ENCODE measurements at regions not wholly inside any gene's neighbourhood (a gene's known extent, or its start where the extent isn't known, plus 50 kb on each side); places are given as distances from the start of the nearest gene placed in this dataset.

DNA sequence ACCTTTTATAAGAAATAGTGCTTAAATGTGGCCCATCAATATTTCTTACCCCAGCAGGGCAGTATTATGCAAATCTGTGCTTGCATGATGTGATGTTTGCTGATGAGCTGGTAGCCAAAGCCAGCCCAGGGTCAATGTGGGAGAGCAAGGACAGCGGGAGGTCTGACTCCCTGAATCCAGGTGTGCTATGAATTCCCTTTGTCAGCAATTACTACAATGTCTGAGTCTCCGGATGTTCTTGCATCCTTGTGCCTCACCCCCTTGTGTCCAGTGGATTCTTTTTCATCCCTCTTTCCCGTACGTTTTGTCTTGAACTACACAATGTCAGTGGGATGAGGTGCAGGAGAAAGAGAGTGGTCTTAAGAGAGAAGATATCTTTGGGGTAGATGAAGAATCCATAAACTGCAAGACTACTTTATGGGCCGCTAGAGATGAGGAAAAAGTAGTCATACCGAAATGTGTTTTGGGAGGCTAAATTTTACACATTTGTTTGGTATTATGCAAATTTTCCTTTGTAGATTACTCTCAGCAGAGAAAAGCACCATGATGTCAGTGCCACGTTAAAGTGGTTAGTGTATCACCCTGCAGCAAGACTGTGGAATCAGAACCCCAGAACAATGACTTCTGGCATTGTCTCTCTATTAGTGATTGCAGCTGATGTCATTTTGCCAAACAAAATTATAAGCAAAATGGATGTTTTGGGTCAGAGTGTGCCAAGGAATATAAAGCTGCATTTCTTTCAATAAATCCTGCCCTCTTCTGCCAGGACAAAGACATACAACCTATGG is 53.5 kb upstream of the TSHZ3 start:
- DNase-seq (ENCODE audit: low read depth), result no peak

GRCh38 chr19:31406106-31406505 is 56.9 kb upstream of the TSHZ3 start:
- DNase-seq (ENCODE audit: low read depth), result no peak

- peak; percentile 9 for DNase-seq (ENCODE audit: low read depth)
Observed at GRCh38 chr19:31408460-31409124, 59.4 kb upstream of the TSHZ3 start.

DNA sequence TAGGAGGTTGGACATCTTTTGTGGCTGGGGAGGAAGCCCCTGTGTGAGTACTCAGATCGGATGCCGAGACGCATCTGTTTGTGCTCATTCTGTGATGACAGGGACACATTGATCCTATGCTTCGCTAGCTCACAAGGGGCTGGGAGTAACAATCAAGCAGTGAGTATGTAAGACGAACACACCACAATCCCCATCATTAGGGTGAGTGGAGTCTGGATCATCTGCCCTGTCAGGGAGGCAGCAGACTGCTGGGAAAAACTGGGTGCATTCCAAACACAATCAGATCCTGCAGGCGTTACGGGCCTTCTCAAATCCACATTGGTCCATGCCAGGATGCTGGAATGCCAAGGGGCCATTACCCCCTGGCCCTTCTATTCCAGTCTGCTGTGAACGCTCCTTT is 64.1 kb upstream of the TSHZ3 start:
- DNase-seq (ENCODE audit: low read depth), result no peak

GRCh38 chr19:31415322-31415721 is 66.1 kb upstream of the TSHZ3 start:
- no peak for DNase-seq (ENCODE audit: low read depth)

- DNase-seq (ENCODE audit: low read depth), result no peak
Observed at GRCh38 chr19:31416548-31416947, 67.3 kb upstream of the TSHZ3 start.

DNA sequence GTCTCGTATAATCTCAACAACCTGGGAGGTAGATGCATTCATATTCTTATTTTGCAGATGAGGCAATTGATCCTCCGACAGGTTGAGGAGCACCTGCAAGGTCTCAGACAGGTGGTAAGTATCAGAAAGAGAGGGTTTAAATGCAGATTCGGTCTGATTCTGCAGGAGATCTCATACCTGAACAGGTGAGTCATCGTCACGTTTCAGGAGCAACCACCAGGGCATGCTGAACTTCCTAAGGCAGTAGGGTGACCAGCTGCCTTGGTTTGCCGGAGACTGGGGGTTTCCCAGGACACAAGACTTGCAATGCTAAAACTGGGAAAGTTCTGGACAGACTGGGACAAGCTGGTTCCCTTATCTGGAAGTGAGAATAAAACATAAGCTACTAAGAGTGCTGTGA is 68.8 kb upstream of the TSHZ3 start:
- no peak for DNase-seq (ENCODE audit: low read depth)

- DNase-seq (ENCODE audit: low read depth), result no peak
Observed at GRCh38 chr19:31418692-31419430, 69.6 kb upstream of the TSHZ3 start.

GRCh38 chr19:31419871-31420445 is 70.7 kb upstream of the TSHZ3 start:
- DNase-seq (ENCODE audit: low read depth), result no peak

DNA sequence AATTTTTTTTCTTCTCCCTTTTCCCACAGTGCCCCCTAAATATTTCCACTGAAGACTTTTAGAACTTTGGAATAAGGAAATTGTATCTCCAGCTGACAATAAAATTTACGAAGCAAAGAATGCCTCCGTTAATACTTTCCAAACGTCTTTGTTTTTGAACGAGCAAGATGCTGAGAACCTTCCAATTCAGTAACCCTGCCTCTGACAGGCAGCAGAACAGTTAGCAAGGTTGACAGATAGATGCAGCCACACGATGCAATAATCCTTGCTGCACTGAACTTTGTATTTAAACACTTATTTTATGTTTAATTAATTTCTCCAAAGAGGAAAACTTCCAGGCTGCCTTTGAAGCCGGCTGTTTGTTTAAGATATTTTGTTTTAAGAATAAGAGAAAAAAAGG is 71.8 kb upstream of the TSHZ3 start:
- DNase-seq (ENCODE audit: low read depth), result no peak

DNA sequence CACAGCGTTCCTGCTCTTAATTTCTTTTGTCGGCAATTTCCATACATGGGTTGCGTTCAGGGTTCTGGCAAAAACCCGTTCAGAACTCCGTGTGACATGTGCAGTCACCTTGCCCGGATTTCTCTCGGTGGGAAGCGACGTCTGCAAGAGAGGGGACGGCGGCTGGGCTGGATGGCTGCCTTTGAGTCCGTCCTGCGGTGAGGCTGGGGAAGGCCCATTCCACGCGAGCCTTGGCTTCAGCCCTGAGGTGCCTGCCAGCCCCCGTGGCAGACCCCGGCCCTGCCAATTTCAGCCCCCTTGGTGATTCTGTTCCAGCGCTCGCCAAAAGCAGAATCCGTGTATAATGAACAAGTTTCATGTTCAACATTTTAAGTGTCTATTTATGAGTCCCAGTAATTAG is 72.6 kb upstream of the TSHZ3 start:
- DNase-seq (ENCODE audit: low read depth), result no peak

- DNase-seq (ENCODE audit: low read depth), result no peak
Observed at GRCh38 chr19:31423896-31424295, 74.7 kb upstream of the TSHZ3 start.

GRCh38 chr19:31424861-31425620 is 75.8 kb upstream of the TSHZ3 start:
- DNase-seq (ENCODE audit: low read depth), result no peak

- DNase-seq (ENCODE audit: low read depth), result no peak
Observed at GRCh38 chr19:31427857-31428256, 78.6 kb upstream of the TSHZ3 start.

DNA sequence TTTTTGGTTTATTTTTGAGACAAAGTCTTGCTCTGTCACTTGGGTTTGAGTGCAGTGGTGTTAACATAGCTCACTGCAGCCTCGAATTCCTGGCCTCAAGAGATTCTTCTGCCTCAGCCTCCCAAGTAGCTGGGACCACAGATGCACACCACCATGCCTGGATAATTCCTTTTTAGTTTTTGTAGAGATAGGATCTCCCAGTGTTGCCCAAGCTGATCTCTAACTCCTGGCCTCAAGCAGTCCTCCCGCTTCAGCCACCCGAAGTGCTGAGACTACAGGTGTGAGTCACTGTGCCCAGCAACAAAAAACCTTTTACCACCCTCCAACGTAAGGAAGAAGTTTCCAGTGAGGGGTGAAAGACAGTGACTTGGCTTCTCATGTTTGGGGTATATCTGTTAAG is 81.1 kb upstream of the TSHZ3 start:
- DNase-seq (ENCODE audit: low read depth), result no peak

DNA sequence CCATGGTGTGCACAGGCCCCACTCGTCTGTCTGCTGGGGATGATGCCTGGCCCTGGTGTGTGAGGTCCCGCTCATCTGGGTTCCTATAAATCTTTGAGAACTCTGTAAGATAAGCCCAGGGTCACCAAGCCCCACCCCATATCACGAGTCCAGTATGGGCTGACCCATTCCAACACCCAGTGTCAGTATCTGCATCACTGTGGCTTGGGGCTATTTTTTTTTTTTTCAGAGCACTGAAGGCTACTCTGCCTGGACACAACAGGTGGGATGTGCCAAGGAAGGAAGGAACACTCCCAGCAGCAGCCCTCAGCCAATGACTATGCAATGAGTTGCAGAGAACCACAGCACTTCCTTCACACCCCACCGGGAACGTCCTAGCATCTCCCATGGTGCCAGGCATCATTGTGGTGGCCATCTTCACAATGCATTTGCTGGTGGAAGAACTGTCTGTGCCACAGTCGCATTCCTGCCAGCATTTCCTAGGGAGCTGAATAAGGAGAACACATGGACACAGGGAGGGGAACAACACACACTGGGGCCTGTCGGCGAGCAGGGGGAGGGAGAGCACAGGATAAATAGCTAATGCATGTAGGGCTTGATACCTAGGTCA is 83.1 kb upstream of the TSHZ3 start:
- DNase-seq (ENCODE audit: low read depth), result no peak

- DNase-seq (ENCODE audit: low read depth), result no peak
Observed at GRCh38 chr19:31436121-31436776, 87.0 kb upstream of the TSHZ3 start.

DNA sequence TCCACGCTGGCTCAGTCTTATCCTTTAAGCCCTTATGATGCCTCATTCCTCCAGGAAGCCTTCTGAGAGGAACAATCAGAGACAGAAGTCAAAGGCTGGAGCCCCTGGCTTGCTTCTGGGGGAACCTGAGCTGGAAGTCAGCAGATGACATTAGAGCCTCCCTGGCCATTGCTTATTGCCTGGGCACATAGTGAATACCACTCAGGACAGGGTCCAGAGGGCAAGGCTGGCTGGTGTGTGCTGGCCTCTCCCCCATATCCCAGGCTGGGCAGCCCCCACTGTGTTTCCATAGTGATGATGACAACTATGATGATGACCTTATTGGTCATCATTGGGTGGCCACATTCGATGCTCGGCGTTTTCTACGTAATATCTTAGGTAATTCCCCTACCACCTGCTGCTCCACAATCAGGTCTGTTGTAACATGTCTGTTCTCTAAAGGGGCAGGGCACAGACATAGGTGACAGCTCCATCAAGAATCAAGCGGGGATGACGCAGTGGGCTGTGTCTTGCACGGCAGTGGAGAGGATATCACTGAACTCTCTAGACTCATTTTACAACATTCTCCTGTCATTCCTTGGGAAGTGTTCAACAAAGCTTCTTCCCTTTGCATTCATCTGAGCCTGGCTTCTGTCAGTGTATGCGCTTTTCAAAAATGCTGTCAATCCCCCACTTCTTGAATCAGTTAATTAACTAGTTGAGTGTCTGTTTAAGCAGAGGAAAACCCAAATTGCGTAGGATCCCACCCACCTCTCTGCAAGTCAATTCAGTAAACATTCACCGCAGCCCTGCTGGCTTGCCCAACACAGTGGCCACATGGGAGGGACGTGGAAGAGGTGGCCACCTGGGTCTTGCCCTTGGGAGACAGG is 89.4 kb upstream of the TSHZ3 start:
- DNase-seq (ENCODE audit: low read depth), result no peak

GRCh38 chr19:31439270-31439573 is 90.0 kb upstream of the TSHZ3 start:
- no peak for DNase-seq (ENCODE audit: low read depth)

DNA sequence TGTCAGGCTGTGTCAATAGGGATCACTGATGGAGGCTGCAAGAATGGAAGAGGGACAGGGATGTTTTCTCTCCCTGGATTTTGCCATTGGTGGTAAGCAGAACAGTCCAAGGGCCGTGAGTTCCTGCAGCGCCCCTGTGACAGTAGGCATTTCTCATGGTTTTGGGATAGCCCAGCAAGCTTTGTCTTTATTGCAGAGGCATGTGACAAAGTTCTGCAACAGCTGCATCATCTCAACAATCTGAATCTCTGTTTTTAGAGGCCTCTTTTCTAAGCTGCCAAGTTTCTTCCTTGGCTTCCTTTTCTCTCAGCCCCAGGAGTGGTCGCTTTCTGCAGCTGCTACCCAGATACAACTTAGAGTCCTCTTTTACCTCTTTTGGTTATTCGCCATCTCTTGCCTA is 95.7 kb upstream of the TSHZ3 start:
- DNase-seq (ENCODE audit: low read depth), result no peak
